GM12874 (cell line): ENCODE measurements at regions not wholly inside any gene's neighbourhood (a gene's known extent, or its start where the extent isn't known, plus 50 kb on each side); places are given as distances from the start of the nearest gene placed in this dataset.

Experiments used
- CTCF ChIP-seq: IDR thresholded peaks from 2 replicates; pipeline ENCODE4 v1.5.1; 2011; ENCODE audit warnings: low read depth, mild to moderate bottlenecking, control low read depth, low read length, moderate library complexity; ENCODE audit not compliant: insufficient read depth

DNA sequence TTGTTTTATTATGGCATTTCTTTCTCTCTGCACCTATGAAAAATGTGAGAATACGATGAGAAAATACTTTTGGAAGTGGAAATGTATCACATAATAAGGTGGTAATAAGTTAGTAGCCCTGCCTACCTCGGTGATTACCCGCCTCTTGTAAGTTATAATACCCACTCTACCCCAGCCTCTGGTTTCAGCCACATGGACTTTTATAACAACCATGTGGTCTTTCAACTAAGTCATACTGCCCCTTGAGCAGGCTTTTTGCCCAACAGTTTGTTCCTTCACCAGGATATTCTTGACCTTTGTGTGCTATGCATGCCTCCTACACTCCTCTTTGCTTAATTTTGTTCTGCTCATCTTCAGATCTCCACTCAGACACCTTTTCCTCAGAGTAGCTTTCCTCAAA lies 470.6 kb upstream of the ZWINT start:
- TF ChIP-seq CTCF = no peak

- TF ChIP-seq CTCF = peak; percentile 47; the same call in 1 of the 2 replicates
These were observed 462.8 kb upstream of the ZWINT start for GRCh38 chr10:56823849-56824248.

DNA sequence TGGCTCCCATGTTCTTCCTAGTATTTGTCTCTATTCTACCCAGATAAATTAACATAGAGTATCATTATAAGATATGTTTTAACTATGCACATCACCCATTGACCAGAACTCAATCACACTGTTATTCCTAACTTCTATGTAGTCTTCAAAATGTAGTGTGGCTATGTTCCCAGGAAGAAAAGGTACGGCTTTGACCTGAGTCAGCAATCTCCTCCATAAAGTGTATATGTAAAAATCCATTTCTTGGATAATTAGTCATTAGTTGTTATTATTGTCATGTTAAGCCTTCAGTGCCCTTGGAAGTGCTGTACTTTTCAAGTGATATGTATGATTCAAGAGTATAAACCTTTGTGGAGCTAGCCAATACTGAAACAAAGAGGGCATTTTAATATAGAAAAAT lies 444.0 kb upstream of the ZWINT start:
- no peak for TF ChIP-seq CTCF

GRCh38 chr10:56785292-56785691 lies 424.2 kb upstream of the ZWINT start:
- no peak for TF ChIP-seq CTCF

GRCh38 chr10:56782503-56782902 lies 421.4 kb upstream of the ZWINT start:
- TF ChIP-seq CTCF = no peak

GRCh38 chr10:56771343-56771742 lies 410.3 kb upstream of the ZWINT start:
- no peak for TF ChIP-seq CTCF

DNA sequence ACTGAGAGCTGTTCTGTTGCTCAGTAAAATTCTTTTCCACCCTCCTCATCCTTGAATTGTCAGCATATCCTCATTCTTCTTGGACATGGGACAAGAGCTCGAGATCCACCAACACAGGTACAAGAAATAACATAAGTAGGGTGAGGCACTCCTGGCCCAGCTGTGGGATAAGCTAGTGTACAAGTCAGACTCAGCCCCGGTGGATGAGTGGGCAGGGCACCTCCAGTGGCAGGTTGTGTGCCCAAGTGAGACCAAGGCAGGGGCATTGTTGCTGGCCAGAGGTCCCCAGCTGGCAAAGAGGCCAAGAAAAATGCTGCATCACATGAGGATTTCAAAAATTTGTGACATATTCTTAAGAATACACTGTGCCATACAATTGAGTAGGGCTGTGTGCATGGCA lies 402.0 kb upstream of the ZWINT start:
- TF ChIP-seq CTCF = no peak

DNA sequence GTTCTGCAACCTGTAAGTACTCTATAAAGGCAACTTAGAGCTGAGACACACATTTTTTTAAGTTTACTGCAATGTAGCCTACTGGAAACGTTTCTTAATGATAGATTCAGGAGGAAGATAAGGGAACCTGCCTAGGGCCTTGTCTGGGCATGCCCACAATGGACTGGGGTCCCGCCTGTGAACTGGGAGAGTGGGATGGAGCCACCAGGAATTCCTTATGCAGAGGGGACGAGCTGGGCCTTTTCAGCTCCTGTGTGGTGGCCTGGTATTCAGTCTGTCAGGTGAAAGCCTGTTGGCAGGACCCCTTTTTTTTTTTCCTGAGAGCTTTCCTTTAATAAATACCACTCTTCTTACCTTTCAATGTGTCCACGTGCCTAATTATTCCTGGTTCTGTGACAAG lies 384.4 kb upstream of the ZWINT start:
- no peak for TF ChIP-seq CTCF
